ENCODE measurements at regions not wholly inside any gene's neighbourhood (a gene's known extent, or its start where the extent isn't known, plus 50 kb on each side); places are given as distances from the start of the nearest gene placed in this dataset.

DNA sequence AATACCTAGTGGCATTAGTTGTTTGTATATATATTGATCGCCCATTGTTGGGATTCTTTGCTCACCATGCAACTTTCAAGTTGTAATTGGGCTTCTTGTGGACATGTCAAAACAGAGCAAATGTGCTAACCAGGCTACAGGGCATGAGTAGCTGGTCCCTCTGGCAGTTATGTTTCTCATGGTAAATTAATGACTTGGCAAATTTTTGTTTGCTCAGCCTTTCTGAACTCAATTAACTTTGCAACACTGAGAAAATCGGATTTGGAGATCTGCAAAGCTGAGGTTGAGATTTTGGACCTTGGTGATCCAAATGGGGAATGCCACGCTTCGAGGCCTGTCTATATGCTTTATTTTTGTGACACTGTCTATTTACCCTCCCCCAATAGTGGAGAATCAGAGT lies 138.5 kb upstream of the PIRT start:
- no peak for TF ChIP-seq EZH2phosphoT487 (IDR thresholded peaks at IDR 0.05; ENCODE audit: insufficient read depth, low read depth)
- no peak for TF ChIP-seq EZH2 (IDR thresholded peaks at IDR 0.05; ENCODE audit: insufficient read depth, poor library complexity, severe bottlenecking)

Data from GM23248 (cell line).